HG02798 (cell line): ENCODE measurements at regions not wholly inside any gene's neighbourhood (a gene's known extent, or its start where the extent isn't known, plus 50 kb on each side); places are given as distances from the start of the nearest gene placed in this dataset.
"Not testable (repeated sequence)": the region's sequence is repeated elsewhere in the genome, so short reads cannot be mapped to it uniquely, and the experiment has no call there.

Source experiments
- ATAC-seq: cut with Tn5 transposase; IDR thresholded peaks from one replicate; pipeline ENCODE4 v1.9.1; 2021; ENCODE audit warnings: mild to moderate bottlenecking; ENCODE audit not compliant: unreplicated experiment, poor library complexity

GRCh38 chr20:30291686-30292085 lies 965.8 kb upstream of the DEFB115 start:
- not testable (repeated sequence) for ATAC-seq

- ATAC-seq, result not testable (repeated sequence)
Observed at GRCh38 chr20:30295396-30295795, 962.1 kb upstream of the DEFB115 start.

- not testable (repeated sequence) for ATAC-seq
Observed at GRCh38 chr20:30295967-30296366, 961.5 kb upstream of the DEFB115 start.

GRCh38 chr20:30297878-30298595 lies 959.4 kb upstream of the DEFB115 start:
- not testable (repeated sequence) for ATAC-seq

DNA sequence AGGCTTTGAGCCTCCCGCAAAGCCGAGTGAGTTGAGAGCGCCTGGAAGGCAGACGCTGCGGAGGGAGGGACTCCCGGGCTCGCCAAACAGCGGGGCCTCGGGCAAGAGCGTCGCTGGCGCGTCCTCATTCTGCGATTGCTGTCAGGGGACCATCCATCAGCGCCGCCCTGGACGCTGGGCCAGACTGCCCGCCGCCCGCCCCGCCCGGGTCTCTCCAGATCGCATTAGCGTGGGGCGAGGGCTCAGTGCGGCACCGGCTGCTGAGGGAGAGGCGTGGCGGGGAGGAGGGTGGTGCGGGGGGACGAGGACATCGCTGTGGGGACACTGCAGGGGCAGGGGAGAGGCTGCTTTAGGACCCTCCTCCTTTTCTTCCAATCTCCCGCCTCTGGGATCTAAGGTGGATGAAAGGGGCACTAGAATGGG lies 957.2 kb upstream of the DEFB115 start:
- not testable (repeated sequence) for ATAC-seq

DNA sequence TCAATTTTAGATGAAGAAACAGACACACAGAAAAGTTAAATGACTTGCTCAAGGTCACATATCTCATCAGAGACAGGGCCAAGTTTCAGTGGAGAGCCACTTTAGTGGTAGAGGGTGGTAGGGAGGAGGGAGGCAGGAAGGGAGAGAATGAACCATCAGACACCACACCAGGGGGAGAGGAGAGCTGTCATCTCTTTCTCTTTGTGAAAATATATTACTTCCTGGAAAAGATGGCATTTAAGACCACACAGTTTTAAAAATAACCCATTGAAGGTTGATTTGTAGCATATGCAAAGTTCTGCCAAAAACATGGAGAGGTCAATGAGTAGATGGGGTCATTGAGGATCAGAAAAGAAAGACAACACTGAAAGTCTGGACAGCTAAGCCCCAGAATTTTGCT lies 954.7 kb upstream of the DEFB115 start:
- ATAC-seq, result not testable (repeated sequence)

GRCh38 chr20:30309938-30310337 lies 947.5 kb upstream of the DEFB115 start:
- ATAC-seq, result not testable (repeated sequence)

GRCh38 chr20:30310385-30310784 lies 947.1 kb upstream of the DEFB115 start:
- ATAC-seq, result not testable (repeated sequence)

DNA sequence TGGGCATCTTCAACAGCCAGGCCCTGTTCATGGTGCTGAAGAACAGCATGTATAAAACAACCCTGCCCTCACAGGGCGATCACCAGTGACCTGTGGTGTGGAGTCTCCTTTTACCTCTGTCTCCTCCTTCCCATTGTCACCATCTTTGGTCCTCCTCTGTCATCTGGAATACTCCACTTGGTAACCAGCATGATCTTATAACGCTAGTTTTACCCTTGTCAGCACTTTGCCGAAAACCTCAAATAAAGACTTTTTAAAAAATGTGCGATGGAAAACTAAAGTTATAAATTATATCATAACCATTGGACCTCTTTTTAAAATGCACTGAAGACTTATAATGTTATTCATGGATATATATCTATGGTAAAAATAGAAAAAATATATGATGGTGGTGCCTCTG lies 945.2 kb upstream of the DEFB115 start:
- ATAC-seq, result not testable (repeated sequence)

DNA sequence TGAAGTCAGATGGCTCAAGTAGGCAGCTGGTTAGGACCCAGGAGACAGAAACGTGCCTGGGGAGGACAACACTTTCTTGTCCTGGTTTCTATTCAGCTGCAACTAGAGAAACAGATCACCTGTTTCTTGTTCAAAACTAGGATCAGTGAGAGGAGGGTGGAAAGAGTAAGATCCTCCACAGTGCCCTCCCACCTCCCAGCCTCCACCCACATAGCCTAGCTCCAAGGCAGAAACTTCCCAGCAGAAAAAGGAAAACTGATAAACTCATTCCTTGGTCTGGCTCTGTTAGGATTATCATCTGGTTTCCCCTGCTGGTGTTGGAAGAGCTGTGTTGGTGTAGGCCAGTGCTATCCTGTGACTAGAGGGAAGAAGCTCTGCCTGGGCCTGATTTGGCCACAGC lies 943.8 kb upstream of the DEFB115 start:
- not testable (repeated sequence) for ATAC-seq

DNA sequence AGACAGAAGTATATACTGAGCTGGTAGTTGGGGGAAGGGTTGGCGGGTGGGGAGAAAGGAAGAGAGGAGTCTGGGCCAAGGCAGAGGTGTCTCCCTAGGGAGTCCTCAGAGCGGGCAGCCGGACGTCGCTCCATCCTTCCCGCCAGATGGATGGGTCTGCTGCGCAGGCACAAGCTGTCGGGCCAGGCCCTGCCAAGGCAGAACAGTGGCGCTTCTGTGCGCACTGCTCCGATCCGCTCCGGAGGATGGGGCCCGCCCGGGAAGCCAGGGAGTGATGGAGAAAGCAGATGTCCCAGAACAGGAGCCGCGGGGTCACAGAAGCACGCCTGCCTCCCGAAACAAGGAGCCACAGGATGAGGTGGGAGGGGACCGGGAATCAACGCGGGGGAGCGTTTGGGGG lies 941.4 kb upstream of the DEFB115 start:
- ATAC-seq, result not testable (repeated sequence)

DNA sequence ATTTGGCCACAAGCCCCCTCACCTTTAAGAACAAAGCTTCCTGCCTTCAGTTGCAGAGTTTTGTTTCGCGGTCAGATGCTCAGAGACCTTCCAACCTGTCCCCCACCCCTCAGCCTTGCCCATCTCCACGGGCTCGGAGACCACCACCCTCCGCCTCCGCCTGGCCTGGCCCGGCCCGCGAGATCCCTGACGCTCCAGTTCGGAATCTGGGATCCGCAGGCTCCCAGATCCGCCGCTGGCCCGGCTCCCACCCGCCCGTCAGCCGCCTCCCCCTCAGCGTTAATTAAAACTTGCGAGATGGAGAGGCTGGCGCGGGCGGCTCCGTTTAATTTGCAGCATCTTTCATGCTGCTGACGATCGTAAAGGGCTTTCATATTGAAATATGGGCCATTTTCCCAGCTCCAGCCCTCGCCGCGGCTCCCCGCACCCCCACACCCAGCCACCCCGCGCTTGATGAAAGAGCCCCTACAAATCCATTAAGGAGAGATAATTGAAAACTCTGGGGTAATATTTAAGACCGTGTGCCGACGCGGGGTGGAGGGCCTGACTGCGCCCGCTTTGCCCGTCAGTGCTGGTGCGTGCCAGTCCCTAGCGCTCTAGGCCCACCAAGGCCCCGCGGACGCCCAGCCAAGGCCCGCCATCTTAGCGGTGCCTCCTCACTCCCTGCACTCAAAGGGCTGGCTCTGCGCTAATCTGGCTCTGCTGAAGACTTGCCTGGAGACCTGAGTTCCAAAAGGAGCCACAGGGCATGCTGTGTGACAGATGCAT lies 940.7 kb upstream of the DEFB115 start:
- ATAC-seq, result not testable (repeated sequence)

GRCh38 chr20:30333744-30334143 lies 923.7 kb upstream of the DEFB115 start:
- not testable (repeated sequence) for ATAC-seq

GRCh38 chr20:30337556-30337955 lies 919.9 kb upstream of the DEFB115 start:
- not testable (repeated sequence) for ATAC-seq

- ATAC-seq, result not testable (repeated sequence)
Observed at GRCh38 chr20:30348932-30349331, 908.5 kb upstream of the DEFB115 start.

DNA sequence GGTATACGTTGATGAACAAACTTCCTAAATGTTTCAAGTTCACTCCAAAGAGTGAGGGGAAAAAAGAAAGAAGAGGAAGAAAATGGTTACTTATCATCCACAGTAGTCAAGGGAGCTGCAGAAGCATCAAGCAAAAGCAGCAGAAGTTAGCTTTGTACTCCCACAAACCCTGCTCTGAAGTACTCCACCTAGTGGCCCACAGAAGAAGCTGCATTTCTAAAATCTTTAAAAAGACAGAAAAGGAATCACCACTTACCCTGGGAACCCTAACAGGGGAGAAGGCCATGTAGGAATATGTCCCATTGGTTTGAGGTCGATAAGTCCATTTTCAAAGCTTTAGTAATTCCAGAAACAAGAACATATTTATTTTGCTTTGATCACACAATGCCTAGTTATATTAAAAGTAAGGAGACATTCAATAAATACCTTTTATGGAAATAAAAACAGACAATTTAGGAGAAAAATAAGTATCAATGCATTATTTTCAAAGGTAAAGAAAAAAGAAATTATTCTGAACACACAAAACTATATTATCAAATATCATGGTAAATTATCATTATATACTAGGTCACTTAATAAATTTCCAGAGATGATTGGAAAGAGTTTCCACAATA lies 900.5 kb upstream of the DEFB115 start:
- not testable (repeated sequence) for ATAC-seq

- ATAC-seq, result not testable (repeated sequence)
Observed at GRCh38 chr20:30361756-30362155, 895.7 kb upstream of the DEFB115 start.

DNA sequence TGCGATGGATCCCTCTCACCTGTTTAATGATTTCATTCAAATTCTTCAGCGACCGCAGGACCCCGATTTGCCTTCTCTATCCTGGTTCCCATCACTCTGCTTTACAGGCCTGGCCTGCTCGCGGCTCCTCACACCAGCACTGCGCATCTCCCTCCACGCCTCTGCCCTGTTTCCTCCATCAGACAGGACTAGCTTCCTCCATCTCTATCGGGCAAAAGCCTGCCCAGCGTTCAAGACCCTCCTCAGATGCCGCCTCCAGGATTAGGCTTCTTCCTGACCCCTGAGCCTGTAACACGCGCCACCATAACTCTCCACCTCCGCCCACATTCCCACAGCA lies 881.1 kb upstream of the DEFB115 start:
- not testable (repeated sequence) for ATAC-seq

GRCh38 chr20:30376767-30377658 lies 880.5 kb upstream of the DEFB115 start:
- peak; percentile 97 for ATAC-seq

GRCh38 chr20:30378317-30378716 lies 879.1 kb upstream of the DEFB115 start:
- ATAC-seq, result not testable (repeated sequence)
